Fibroblast of skin of left biceps (primary cell): ENCODE measurements at regions not wholly inside any gene's neighbourhood (a gene's known extent, or its start where the extent isn't known, plus 50 kb on each side); places are given as distances from the start of the nearest gene placed in this dataset.
"Not testable (repeated sequence)": the region's sequence is repeated elsewhere in the genome, so short reads cannot be mapped to it uniquely, and the experiment has no call there.

Experiments used
- DNase-seq, 2 experiments: peaks; one replicate each; pipeline ENCODE4 v3.0.0-alpha.2; 2013; ENCODE audit warnings: low read depth in 2 of 2

DNA sequence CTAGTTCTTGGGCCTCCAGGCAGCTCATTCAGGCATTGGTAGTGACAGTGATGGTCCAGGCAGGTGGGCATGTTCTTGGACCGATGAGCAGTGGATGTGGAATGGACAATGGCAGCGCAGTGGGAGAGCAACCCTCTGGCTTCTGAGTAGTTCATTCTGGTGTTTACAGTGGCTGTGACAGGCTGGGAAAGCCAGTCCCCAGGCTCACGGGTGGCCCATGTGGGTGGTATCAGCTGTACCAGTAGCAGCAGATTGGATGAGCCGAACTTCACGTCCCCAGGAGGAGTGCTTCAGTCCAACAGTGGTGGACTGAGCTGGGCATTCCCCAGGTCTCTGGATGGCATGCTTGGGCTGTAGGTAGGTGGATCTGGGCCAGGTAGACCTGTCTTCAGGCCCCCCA, 515.6 kb upstream of the ACO1 start:
- DNase-seq = no peak

DNA sequence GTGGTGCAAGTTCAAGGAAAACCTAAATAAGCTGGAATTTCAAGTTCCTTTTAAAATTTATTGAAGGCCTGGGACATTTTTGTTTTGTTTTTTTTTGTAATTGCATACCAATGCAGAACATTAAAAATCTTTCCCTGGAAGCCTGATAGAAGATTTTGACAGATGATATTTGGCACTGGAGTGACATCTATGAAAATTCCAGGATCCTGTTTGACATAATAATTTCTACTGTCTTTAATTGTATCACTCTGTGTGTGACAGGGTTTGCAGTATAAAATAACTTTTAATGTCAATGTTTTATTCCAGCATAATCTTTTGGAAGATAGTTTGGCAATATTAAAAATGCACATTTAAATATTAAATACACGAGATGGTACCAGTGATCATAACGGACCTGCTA, 514.2 kb upstream of the ACO1 start:
- no peak for DNase-seq

DNA sequence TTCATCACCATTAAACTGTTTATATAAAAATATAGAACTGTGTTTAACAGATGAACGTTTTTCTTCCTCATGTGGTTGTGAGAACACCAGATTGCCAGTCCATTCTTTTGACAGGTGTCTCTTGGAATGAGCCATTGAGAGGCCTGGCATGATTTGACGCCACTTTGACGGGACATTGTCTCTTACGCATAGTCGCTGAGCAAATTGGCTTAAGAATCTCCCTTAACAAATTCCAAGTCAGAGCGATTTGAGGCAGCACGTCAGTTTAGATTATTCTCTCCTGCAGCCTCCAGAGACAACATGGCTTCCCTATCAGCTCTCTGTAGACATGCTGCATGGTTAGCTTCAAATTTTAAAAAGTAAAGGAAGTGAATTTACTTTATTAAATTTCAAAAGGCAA, 510.7 kb upstream of the ACO1 start:
- no peak for DNase-seq

- DNase-seq = no peak
Measured at GRCh38 chr9:31894008-31894407, 490.4 kb upstream of the ACO1 start.

DNA sequence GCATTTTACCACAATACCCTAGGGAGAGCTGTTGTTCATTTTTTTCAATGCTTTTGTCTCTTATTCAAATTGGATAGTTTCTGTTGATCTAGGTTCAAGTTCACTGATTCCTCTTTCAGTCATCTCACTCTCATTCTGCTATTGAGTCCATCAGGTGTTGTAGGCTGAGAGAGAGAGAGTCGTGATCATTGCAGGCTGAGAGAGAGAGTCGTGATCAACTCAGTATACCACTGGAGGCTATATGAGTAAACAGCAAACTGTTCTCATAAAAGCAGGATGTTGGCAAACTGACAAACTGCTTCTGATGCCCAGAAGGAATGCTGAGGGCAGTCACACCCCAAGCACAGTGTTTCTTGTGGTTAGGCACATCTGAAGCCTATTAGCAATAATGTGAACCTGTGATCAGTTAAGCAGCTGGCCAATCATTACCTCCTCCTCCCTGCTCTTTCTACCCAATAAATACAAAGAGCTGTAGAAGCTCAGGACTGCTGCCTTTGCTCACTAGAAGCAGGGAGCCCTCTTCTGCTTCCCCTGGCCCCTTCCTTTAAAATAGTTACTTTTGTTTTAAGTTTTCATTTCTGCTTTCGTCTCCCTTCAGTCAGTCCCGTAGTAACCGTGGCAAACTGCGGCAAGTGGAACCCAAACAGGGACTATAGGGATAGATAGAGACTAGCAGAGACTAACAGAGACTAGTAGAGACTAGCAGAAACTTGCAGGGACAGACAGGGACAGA, 476.1 kb upstream of the ACO1 start:
- DNase-seq = no peak

- DNase-seq = no peak
Measured at GRCh38 chr9:31908891-31909480, 475.5 kb upstream of the ACO1 start.

- DNase-seq = no peak
Measured at GRCh38 chr9:31912636-31913035, 471.8 kb upstream of the ACO1 start.

DNA sequence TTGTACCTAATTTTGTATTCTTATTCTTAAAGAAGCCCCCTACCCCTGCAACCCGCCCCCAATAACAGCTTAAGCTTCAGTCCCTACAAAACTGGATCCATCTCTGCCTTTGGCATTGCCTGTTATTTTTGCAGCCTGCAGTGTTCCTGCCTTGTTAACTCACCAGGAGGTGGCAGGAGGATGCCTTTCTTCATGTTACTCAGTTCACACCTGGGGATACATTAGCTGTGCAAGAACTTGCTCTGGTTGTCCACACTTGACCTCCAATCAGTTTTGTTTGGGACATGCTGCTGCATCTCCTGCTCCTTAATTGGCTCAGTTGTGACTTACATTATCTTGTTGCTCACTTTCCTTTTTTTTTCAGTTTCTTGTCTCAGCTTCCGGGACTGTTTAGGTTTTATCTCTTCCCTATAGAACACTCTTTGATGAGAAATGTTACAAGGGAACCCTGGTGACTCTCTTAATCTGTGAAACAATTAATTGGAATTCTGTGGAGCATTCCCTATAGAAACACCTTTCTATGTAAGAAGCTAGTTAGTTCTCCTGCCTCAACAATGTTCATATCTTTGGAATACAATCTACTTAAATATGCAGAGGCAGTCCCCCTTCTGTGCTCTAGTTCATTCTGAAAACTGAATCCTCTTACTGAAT, 467.7 kb upstream of the ACO1 start:
- DNase-seq = no peak

DNA sequence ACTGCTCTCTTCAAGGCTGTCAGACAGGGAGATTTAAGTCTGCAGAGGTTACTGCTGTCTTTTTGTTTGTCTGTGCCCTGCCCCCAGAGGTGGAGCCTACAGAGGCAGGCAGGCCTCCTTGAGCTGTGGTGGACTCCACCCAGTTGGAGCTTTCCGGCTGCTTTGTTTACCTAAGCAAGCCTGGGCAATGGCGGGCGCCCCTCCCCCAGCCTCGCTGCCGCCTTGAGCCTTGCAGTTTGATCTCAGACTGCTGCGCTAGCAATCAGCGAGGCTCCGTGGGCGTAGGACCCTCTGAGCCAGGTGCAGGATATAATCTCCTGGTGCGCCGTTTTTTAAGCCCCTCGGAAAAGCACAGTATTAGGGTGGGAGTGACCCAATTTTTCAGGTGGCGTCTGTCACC, 446.7 kb upstream of the ACO1 start:
- not testable (repeated sequence) for DNase-seq

DNA sequence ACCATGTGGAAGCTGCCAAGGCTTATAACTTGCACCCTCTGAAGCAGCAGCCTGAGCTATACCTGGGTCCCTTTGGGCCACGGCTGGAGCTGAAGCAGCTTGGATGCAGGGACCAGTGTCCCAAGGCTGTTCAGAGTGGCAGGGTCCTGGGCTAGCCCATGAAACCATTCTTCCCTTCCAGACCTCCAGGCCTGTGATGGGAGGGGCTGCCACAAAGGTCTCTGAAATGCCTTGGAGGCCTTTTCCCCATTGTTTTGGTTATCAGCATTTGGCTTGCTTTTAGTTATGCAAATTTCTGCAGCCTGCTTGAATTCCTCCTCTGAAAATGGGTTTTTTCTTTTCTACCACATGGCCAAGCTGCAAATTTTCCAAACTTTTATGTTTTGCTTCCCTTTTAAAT, 433.7 kb upstream of the ACO1 start:
- no peak for DNase-seq

GRCh38 chr9:31958572-31958971, 425.9 kb upstream of the ACO1 start:
- no peak for DNase-seq

DNA sequence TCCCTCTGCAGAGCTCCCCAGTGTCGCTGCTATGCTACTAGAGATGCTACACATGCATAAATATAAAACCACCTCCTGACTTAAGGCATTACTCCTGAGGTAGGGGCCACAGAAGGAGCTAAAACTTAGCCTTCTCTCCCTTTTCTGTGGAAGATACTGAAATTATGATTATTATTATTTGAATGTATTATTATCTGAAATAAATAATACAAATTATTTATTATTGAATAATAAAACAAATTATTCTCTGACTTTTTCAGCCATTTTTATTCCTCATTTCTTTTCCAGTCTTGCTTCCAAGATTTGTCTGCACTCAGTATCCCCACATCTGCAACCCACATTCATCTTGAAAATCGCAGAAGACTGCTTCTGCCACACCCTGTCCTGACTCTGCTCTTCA, 414.9 kb upstream of the ACO1 start:
- no peak for DNase-seq

GRCh38 chr9:31983895-31984294, 400.5 kb upstream of the ACO1 start:
- no peak for DNase-seq

- no peak for DNase-seq
Measured at GRCh38 chr9:31996331-31996730, 388.1 kb upstream of the ACO1 start.

DNA sequence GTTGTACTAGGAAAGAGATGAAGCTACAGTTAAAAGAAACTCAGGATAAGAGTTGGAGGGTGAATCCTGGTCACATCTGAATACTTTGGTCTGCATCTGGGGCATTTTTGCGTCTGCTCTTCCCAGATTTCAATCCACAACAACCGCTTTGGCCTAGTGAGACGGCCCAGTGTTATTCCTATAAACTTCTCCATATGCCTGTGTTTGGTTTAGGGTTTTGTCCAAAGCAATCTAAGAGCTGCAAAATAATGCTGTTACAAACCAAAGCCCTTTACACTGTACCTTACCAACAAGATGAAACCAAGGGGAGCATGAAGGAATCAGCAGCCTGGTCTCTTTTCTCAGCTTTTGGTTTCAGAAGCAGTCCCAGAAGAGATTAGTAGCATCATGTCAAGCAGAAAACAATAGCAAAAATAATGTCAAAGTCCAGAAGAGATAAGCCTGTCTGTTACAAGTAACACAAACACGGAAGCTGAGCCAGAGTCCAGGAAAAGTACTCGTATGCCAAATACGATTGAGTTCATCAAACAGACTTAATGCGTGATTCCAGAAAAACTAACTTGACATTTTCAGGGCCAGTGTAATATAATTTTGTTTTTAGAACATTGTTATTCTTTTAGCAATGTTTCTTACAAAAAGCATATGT, 379.9 kb upstream of the ACO1 start:
- no peak for DNase-seq

- no peak for DNase-seq
Measured at GRCh38 chr9:32010322-32010721, 374.1 kb upstream of the ACO1 start.

DNA sequence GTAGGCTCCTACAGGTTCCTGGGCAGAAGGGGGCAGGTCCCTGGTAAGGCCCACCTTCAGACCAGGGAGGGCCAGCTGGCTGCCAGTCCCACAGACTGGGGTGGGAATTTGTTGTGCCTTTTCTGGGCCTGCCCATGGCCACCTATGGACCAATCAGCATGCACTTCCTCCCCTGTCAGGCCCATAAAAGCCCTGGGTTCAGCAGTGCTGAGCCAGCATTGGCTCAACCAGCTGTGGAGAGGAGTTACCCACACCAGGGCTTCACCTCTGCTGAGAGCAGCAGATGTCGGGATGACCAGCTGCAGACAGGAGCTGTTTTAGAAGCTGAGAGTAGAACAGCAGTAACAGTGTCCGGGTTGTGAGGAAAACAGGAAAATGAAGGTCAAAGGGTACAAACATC, 373.4 kb upstream of the ACO1 start:
- DNase-seq = no peak

- DNase-seq = no peak
Measured at GRCh38 chr9:32015795-32016194, 368.6 kb upstream of the ACO1 start.

- no peak for DNase-seq
Measured at GRCh38 chr9:32045513-32045912, 338.9 kb upstream of the ACO1 start.

DNA sequence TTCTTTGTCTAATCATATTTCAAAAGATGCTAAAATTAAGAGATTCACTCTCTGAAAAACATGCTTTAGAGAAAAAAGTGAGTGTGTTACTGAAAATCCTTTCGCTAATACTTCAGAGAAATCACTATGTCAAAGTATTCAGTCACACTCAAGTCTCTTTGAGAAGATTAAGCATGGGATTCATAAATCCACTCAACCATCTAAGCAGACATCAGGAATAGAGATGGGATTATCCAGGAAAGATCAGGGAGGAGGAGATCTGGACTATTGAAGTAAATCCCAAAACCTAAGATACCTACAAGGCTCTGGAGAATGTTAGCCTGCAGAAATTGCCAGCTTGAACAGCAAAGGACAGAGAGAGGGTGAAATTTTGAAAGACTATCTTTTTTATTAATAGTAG, 317.2 kb upstream of the ACO1 start:
- no peak for DNase-seq

DNA sequence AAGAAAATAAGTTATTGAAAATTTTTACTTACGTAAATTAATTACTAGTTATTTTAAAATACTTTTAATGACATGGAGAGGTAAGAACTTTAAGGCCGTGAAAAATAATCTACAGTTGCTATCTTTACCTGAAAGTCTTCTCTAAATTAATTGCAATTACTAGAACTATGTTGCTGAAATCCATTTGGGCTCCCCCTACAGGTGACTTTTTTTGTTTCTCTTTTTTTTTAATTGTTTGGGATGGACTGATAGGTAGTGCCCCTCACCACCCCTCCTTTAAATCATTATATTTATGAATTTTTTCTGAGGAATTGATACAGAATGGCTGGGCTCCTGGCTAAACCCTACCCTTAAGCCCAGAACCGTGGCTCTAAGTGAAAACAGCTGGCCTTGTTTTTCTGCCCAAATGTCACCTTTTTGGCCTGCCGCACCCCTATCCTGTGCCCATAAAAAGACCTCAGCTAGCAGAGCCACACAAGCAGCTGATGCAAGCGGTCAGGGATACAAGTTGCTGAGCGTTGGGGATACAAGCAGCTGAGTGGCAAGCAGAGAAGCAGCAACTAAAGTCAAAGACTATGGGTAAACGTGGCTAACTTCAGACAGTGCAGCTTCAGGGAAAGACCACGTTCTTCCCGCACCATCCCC, 315.2 kb upstream of the ACO1 start:
- no peak for DNase-seq

GRCh38 chr9:32069969-32070368, 314.5 kb upstream of the ACO1 start:
- DNase-seq = no peak
